Spleen (tissue), 11 donors: ENCODE measurements at regions not wholly inside any gene's neighbourhood (a gene's known extent, or its start where the extent isn't known, plus 50 kb on each side); places are given as distances from the start of the nearest gene placed in this dataset.

ENCODE experiments used
- DNase-seq: peaks from one replicate; pipeline ENCODE4 v3.0.0-alpha.2; 2020
- H3K27ac ChIP-seq, 8 donors: fragments of 200-600 bp; sonication (generic) in 7 of 8; 1 replicate in 4 of 8; 2 replicates in 4 of 8; pipeline versions ENCODE4 v1.5.0 to v1.8.0; 2016 to 2021; ENCODE audit warnings: inconsistent platforms in 4 of 8, mild to moderate bottlenecking in 4 of 8, moderate library complexity in 1 of 8
- H3K27me3 ChIP-seq, 7 donors: fragments of 200-600 bp; sonication (generic) in 6 of 7; replicated peaks in 1 of 7; 1 replicate in 4 of 7; 2 replicates in 3 of 7; pipeline versions ENCODE4 v1.5.0 to v1.8.0; 2016 to 2021; ENCODE audit warnings: inconsistent platforms in 3 of 7, mild to moderate bottlenecking in 1 of 7
- H3K36me3 ChIP-seq, 6 donors: fragments of 200-600 bp; sonication (generic) in 5 of 6; 1 replicate in 4 of 6; 2 replicates in 2 of 6; pipeline versions ENCODE4 v1.5.0 to v1.8.0; 2016 to 2021; ENCODE audit warnings: inconsistent platforms in 2 of 6
- H3K4me1 ChIP-seq, 6 donors: fragments of 200-600 bp; sonication (generic) in 5 of 6; 1 replicate in 3 of 6; 2 replicates in 3 of 6; pipeline versions ENCODE4 v1.5.0 to v1.8.0; 2016 to 2021; ENCODE audit warnings: inconsistent platforms in 3 of 6
- H3K4me3 ChIP-seq, 8 donors: fragments of 200-600 bp; sonication (generic) in 7 of 8; 1 replicate in 4 of 8; 2 replicates in 4 of 8; pipeline versions ENCODE4 v1.5.0 to v1.8.0; 2016 to 2021; ENCODE audit warnings: inconsistent platforms in 4 of 8, mild to moderate bottlenecking in 4 of 8, moderate library complexity in 2 of 8
- H3K9me3 ChIP-seq, 8 donors: fragments of 200-600 bp; sonication (generic) in 7 of 8; 1 replicate in 4 of 8; 2 replicates in 4 of 8; pipeline versions ENCODE4 v1.5.0 to v1.8.0; 2016 to 2021; ENCODE audit warnings: inconsistent platforms in 4 of 8
- CTCF ChIP-seq, 11 experiments: fragments of 200-600 bp in 7 of 11; fragments of 450-650 bp in 4 of 11; sonication (generic) in 4 of 11; IDR thresholded peaks in 8 of 11; conservative IDR thresholded peaks in 3 of 11; 1 replicate in 7 of 11; 2 replicates in 4 of 11; pipeline versions ENCODE4 v1.4.0 to v1.8.0; 2016 to 2021; ENCODE audit warnings: antibody characterized with exemption in 11 of 11, inconsistent platforms in 4 of 11, mild to moderate bottlenecking in 1 of 11
- POLR2A ChIP-seq, 3 donors: fragments of 450-650 bp; IDR thresholded peaks; one replicate each; pipeline ENCODE4 v1.5.1; 2017; ENCODE audit warnings: antibody characterized with exemption in 3 of 3, mild to moderate bottlenecking in 1 of 3
- POLR2AphosphoS5 ChIP-seq, 3 donors: sonication (generic); formaldehyde crosslinking; IDR thresholded peaks; one replicate each; pipeline ENCODE4 v1.5.1; 2017; ENCODE audit warnings: antibody characterized with exemption in 3 of 3
- WGBS, 5 donors: extraction: QIAGEN DNeasy Blood & Tissue Kit in 3 of 5; methylation state at CpG; one replicate each; pipeline versions ENCODE4 v1.1.5 to v1.1.7; 2013 to 2018; 5-methylcytosine and 5-hydroxymethylcytosine counted together
- intact Hi-C: fragments of 100-400 bp; cut with DNase I; formaldehyde crosslinking; loops from one replicate; pipeline ENCODE4 v1.15.0; 2023; ENCODE audit warnings: low total_unique reads
- donor health status: healthy with polysubstance abuse.
- donor health status: DM: no; HTN: no; CAD: no; lungs with moderate emphysema.
- donor health status: DM: no; HTN: no; CAD: no.
- donor health status: Bipolar disorder and iron deficiency.
- donor health status: healthy.
- donor health status: DM: no; HTN: no; CAD: no.
- donor health status: DM: yes; HTN: yes; CAD: no.

DNA sequence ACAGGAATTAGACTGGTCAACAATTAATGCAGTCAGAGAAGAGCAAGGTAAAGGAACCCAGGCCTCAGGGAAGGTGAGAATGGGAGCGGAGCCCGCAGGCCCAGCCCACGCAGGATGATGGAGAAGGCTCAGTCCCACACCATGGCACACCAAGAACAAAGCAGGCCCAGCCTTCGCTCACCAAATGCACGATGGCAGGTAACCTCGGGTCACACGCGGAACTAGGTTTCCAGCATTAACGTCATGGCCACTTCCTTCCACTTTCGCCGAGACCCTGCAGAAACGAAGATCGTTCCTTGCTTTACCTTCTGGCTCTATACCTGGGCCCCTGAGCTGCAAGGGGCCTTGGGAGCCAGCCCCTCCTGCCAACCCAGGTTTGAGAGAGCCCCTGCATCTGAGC is 240.2 kb upstream of the C1orf174 start:
- peak; percentile 33 for DNase-seq
- H3K36me3 ChIP-seq: no peaks in the 10 kb centered on the region
- WGBS, 5 donors: 59 to 73% (median 65%) methylated on average over 13 of the region's 13 CpGs
- H3K27ac ChIP-seq: no peak overlapping the region
- no peak for TF ChIP-seq POLR2AphosphoS5 (IDR thresholded peaks at IDR 0.05)
- no peak for TF ChIP-seq POLR2A (IDR thresholded peaks at IDR 0.05)
- TF ChIP-seq CTCF (IDR thresholded peaks at IDR 0.05 in 8 of 11, conservative IDR thresholded peaks at IDR 0.05 in 3 of 11): no peak
- H3K4me1 ChIP-seq: no peaks in the 10 kb centered on the region
- intact Hi-C loops: no loop called here
- H3K27me3 ChIP-seq: peaks cover 0 to 48% (median 14%) of the 10 kb centered on the region in 7 donors
- H3K4me3 ChIP-seq: no peak overlapping the region
- peaks cover 0 to 8% (median 0%) of the 10 kb centered on the region in 8 donors for H3K9me3 ChIP-seq

- H3K27me3 ChIP-seq: peaks cover 0 to 48% (median 14%) of the 10 kb centered on the region in 7 donors
- intact Hi-C loops: no loop called here
- H3K9me3 ChIP-seq: peaks cover 0 to 3% (median 0%) of the 10 kb centered on the region in 8 donors
- H3K27ac ChIP-seq: no peak overlapping the region
- no peak for TF ChIP-seq CTCF (IDR thresholded peaks at IDR 0.05 in 8 of 11, conservative IDR thresholded peaks at IDR 0.05 in 3 of 11)
- TF ChIP-seq POLR2A (IDR thresholded peaks at IDR 0.05): no peak
- TF ChIP-seq POLR2AphosphoS5 (IDR thresholded peaks at IDR 0.05): no peak
- 80 to 88% (median 83%) methylated on average over 7 to 9 of the region's 9 CpGs for WGBS, 5 donors
- H3K4me1 ChIP-seq: no peaks in the 10 kb centered on the region
- no peak overlapping the region for H3K4me3 ChIP-seq
- peak; percentile 35 for DNase-seq
- H3K36me3 ChIP-seq: no peaks in the 10 kb centered on the region
Observed at GRCh38 chr1:4140821-4141220, 240.7 kb upstream of the C1orf174 start.

DNA sequence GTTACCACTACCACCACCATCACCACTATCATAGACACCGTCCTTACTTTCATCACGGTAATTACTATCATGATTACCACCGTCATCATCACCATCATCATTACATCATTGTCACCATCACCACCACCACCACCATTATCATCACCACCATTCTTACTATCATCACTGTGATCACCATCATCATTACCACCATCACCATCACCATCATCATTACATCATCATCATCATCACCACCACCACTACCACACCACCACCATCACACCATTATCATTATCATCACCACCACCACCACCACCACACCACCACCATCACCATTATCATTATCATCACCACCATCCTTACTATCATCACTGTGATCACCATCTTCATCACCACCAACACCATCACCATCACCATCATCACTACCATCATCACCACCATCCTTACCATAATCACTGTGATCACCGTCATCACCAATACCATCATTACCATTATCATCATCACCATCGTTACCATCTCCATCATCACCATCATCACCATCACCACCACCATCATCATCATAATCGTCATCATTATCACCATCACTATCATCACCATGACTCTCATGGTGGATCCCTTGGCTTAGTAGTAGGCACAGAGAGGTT is 244.4 kb upstream of the C1orf174 start:
- Histone ChIP-seq H3K36me3 (no peaks in the 10 kb centered on the region), H3K27ac (no peak overlapping the region), H3K4me1 (no peaks in the 10 kb centered on the region), H3K9me3 (no peaks in the 10 kb centered on the region), H3K4me3 (no peak overlapping the region), H3K27me3 (peaks cover 0 to 49% (median 9%) of the 10 kb centered on the region in 7 donors)
- TF ChIP-seq POLR2A (IDR thresholded peaks at IDR 0.05) (no peak), POLR2AphosphoS5 (IDR thresholded peaks at IDR 0.05) (no peak), CTCF (IDR thresholded peaks at IDR 0.05 in 8 of 11, conservative IDR thresholded peaks at IDR 0.05 in 3 of 11) (no peak)
- DNase-seq: no peak
- intact Hi-C loops: no loop called here
- WGBS, 5 donors: 85 to 98% (median 96%) methylated on average over 6 of the region's 6 CpGs

- WGBS, 5 donors: 72 to 90% (median 82%) methylated on average over 7 of the region's 7 CpGs
- Histone ChIP-seq H3K36me3 (no peaks in the 10 kb centered on the region), H3K9me3 (no peaks in the 10 kb centered on the region), H3K27ac (no peak overlapping the region), H3K27me3 (peaks cover 0 to 38% (median 0%) of the 10 kb centered on the region in 7 donors), H3K4me1 (no peaks in the 10 kb centered on the region), H3K4me3 (no peak overlapping the region)
- intact Hi-C loops: no loop called here
- peak; percentile 25 for DNase-seq
- TF ChIP-seq CTCF (IDR thresholded peaks at IDR 0.05 in 8 of 11, conservative IDR thresholded peaks at IDR 0.05 in 3 of 11): no peak
- TF ChIP-seq POLR2AphosphoS5 (IDR thresholded peaks at IDR 0.05): no peak
- TF ChIP-seq POLR2A (IDR thresholded peaks at IDR 0.05): no peak
Observed at GRCh38 chr1:4146101-4146500, 246.0 kb upstream of the C1orf174 start.
